H1 (cell line): ENCODE measurements at regions not wholly inside any gene's neighbourhood (a gene's known extent, or its start where the extent isn't known, plus 50 kb on each side); places are given as distances from the start of the nearest gene placed in this dataset.

Experiments
- CTCF ChIA-PET: fragments of 300-600 bp; sonication (Branson Sonifier 250); formaldehyde crosslinking; loops from one replicate; lab custom pipeline; 2021; ENCODE audit not compliant: partially characterized antibody; lab: Charles Lee
- POLR2A ChIA-PET: fragments of 300-600 bp; sonication (Branson Sonifier 250); formaldehyde crosslinking; loops from one replicate; lab custom pipeline; 2021; ENCODE audit warnings: inconsistent platforms; ENCODE audit not compliant: partially characterized antibody; lab: Charles Lee
- DNase-seq, 2 experiments: peaks; one replicate each; pipeline versions ENCODE4 v3.0.0 to v3.0.0-alpha.2; 2010 to 2022; ENCODE audit warnings: low spot score in 2 of 2, low read depth in 1 of 2, mixed read lengths in 1 of 2
- FAIRE-seq: peaks from 2 replicates; lab custom pipeline; 2011; peaks lifted over from hg19 to GRCh38; lab: Jason Lieb, UNC
- H2AFZ ChIP-seq: 2 replicates; pipeline ENCODE4 v1.8.1; 2012; ENCODE audit warnings: low read length, inconsistent platforms
- H2AK5ac ChIP-seq: 2 replicates; pipeline ENCODE4 v1.6.1; 2013; ENCODE audit warnings: low read depth, low read length
- H2BK120ac ChIP-seq: replicated peaks from 2 replicates; pipeline ENCODE3; 2013; ENCODE audit warnings: low read depth, low read length, inconsistent platforms
- H2BK12ac ChIP-seq: 2 replicates; pipeline ENCODE4 v1.6.1; 2013; ENCODE audit warnings: low read depth, low read length
- H2BK15ac ChIP-seq: 2 replicates; pipeline ENCODE4 v1.6.1; 2013; ENCODE audit warnings: low read length
- H2BK20ac ChIP-seq: 2 replicates; pipeline ENCODE4 v1.6.1; 2013; ENCODE audit warnings: low read length
- H2BK5ac ChIP-seq: 2 replicates; pipeline ENCODE4 v1.6.1; 2013; ENCODE audit warnings: low read depth, low read length
- H3K14ac ChIP-seq: 2 replicates; pipeline ENCODE4 v1.6.1; 2013; ENCODE audit warnings: inconsistent platforms; ENCODE audit not compliant: insufficient read length
- H3K18ac ChIP-seq: 2 replicates; pipeline ENCODE4 v1.6.1; 2013; ENCODE audit warnings: low read length; ENCODE audit errors: extremely low read depth
- H3K23ac ChIP-seq: 2 replicates; pipeline ENCODE4 v1.6.1; 2013; ENCODE audit warnings: inconsistent platforms; ENCODE audit not compliant: insufficient read length
- H3K23me2 ChIP-seq: 2 replicates; pipeline ENCODE4 v1.6.1; 2013; ENCODE audit warnings: low read depth, low read length
- H3K27ac ChIP-seq: 2 replicates; pipeline ENCODE4 v1.6.1; 2011; ENCODE audit warnings: low read depth, low read length, inconsistent platforms
- H3K27me3 ChIP-seq, 4 experiments: replicated peaks in 1 of 4; 1 replicate in 1 of 4; 2 replicates in 3 of 4; pipeline versions ENCODE4 v1.6.1 to v1.8.1; 2011 to 2013; ENCODE audit warnings: low read length in 3 of 4, mild to moderate bottlenecking in 3 of 4, inconsistent platforms in 2 of 4, mixed read lengths in 2 of 4, moderate library complexity in 1 of 4; ENCODE audit not compliant: control insufficient read depth in 3 of 4, insufficient read depth in 3 of 4; ENCODE audit errors: extremely low read depth in 1 of 4
- H3K36me3 ChIP-seq, 4 experiments: 2 replicates each; pipeline versions ENCODE4 v1.6.1 to v1.8.1; 2011 to 2013; ENCODE audit warnings: mild to moderate bottlenecking in 4 of 4, low read length in 3 of 4, moderate library complexity in 2 of 4, control low read depth in 1 of 4, inconsistent platforms in 1 of 4; ENCODE audit not compliant: insufficient read depth in 4 of 4, control insufficient read depth in 2 of 4
- H3K4ac ChIP-seq: replicated peaks from 2 replicates; pipeline ENCODE3; 2013; ENCODE audit warnings: low read length, low read depth, mixed read lengths, inconsistent platforms; ENCODE audit not compliant: insufficient read length
- H3K4me1 ChIP-seq, 4 experiments: replicated peaks in 1 of 4; 1 replicate in 1 of 4; 2 replicates in 3 of 4; pipeline versions ENCODE4 v1.6.1 to v1.8.1; 2011 to 2013; ENCODE audit warnings: low read length in 3 of 4, inconsistent platforms in 2 of 4, mixed read lengths in 1 of 4; ENCODE audit not compliant: insufficient read depth in 4 of 4, control insufficient read depth in 3 of 4
- H3K4me2 ChIP-seq, 2 experiments: 2 replicates each; pipeline versions ENCODE4 v1.6.1 to v1.8.1; 2011 to 2013; ENCODE audit warnings: low read depth in 2 of 2, low read length in 2 of 2, control low read depth in 1 of 2, inconsistent platforms in 1 of 2, mild to moderate bottlenecking in 1 of 2; ENCODE audit not compliant: insufficient read depth in 1 of 2
- H3K4me3 ChIP-seq, 4 experiments: fragments of 200-600, 300-600 bp in 1 of 4; sonication (generic), shearing (Covaris generic), sonication (Bioruptor Twin) in 1 of 4; 2 replicates each; pipeline versions ENCODE4 v1.5.1 to v1.8.1; 2011 to 2016; ENCODE audit warnings: low read length in 4 of 4, low read depth in 3 of 4, control low read depth in 2 of 4, inconsistent platforms in 2 of 4, mild to moderate bottlenecking in 2 of 4, mixed read lengths in 1 of 4, moderate library complexity in 1 of 4; ENCODE audit not compliant: insufficient read depth in 2 of 4; ENCODE audit errors: extremely low read depth in 1 of 4
- H3K56ac ChIP-seq: replicated peaks from 2 replicates; pipeline ENCODE3; 2013; ENCODE audit warnings: low read depth, mild to moderate bottlenecking, mixed read lengths, low read length, inconsistent platforms; ENCODE audit not compliant: insufficient read length
- H3K79me1 ChIP-seq: 2 replicates; pipeline ENCODE4 v1.6.1; 2013; ENCODE audit warnings: low read depth, low read length, control low read depth
- H3K79me2 ChIP-seq, 2 experiments: 2 replicates each; pipeline versions ENCODE4 v1.6.1 to v1.8.1; 2012 to 2013; ENCODE audit warnings: low read length in 2 of 2, mild to moderate bottlenecking in 2 of 2, inconsistent platforms in 1 of 2; ENCODE audit not compliant: insufficient read depth in 2 of 2, control insufficient read depth in 1 of 2
- H3K9ac ChIP-seq, 4 experiments: replicated peaks in 1 of 4; 1 replicate in 1 of 4; 2 replicates in 3 of 4; pipeline versions ENCODE4 v1.6.1 to v1.8.1; 2011 to 2013; ENCODE audit warnings: low read depth in 3 of 4, low read length in 3 of 4, control low read depth in 2 of 4, mild to moderate bottlenecking in 2 of 4, moderate library complexity in 2 of 4, inconsistent platforms in 1 of 4; ENCODE audit errors: extremely low read depth in 1 of 4
- H3K9me3 ChIP-seq, 2 experiments: 2 replicates each; pipeline versions ENCODE4 v1.6.1 to v1.8.1; 2012 to 2013; ENCODE audit warnings: mild to moderate bottlenecking in 2 of 2, moderate library complexity in 2 of 2, control low read depth in 1 of 2, inconsistent platforms in 1 of 2, low read depth in 1 of 2, low read length in 1 of 2, mixed read lengths in 1 of 2; ENCODE audit not compliant: insufficient read depth in 2 of 2
- H4K20me1 ChIP-seq, 2 experiments: replicated peaks in 1 of 2; 2 replicates each; pipeline versions ENCODE3 to v1.8.1; 2011 to 2013; ENCODE audit warnings: inconsistent platforms in 2 of 2, low read length in 2 of 2, mild to moderate bottlenecking in 1 of 2; ENCODE audit not compliant: insufficient read depth in 2 of 2, control insufficient read depth in 1 of 2
- H4K5ac ChIP-seq: 2 replicates; pipeline ENCODE4 v1.6.1; 2013; ENCODE audit warnings: low read length, low read depth, mixed read lengths, inconsistent platforms; ENCODE audit not compliant: insufficient read length
- H4K8ac ChIP-seq: 2 replicates; pipeline ENCODE4 v1.8.0; 2013; ENCODE audit warnings: mild to moderate bottlenecking, moderate library complexity, low read length, inconsistent platforms; ENCODE audit not compliant: insufficient read depth; ENCODE audit errors: extremely low read depth
- H4K91ac ChIP-seq: replicated peaks from 2 replicates; pipeline ENCODE3; 2013; ENCODE audit warnings: low read length, mixed read lengths, inconsistent platforms; ENCODE audit not compliant: insufficient read length
- JUN ChIP-seq: IDR thresholded peaks from 2 replicates; pipeline ENCODE4 v1.6.1; 2011; ENCODE audit warnings: low read depth, mild to moderate bottlenecking, improper control_type of control experiment, low read length
- RNF2 ChIP-seq: fragments of 200-900, 300-1000 bp; sonication (generic); IDR thresholded peaks from 2 replicates; pipeline ENCODE4 v1.7.1; 2016; ENCODE audit warnings: borderline replicate concordance, low read depth, mild to moderate bottlenecking, antibody characterized with exemption, low read length; ENCODE audit not compliant: poor library complexity, severe bottlenecking; ENCODE audit errors: missing control alignments
- SP2 ChIP-seq: IDR thresholded peaks from 2 replicates; pipeline ENCODE4 v1.6.1; 2012; ENCODE audit warnings: mild to moderate bottlenecking, low read length, inconsistent platforms
- TAF7 ChIP-seq: optimal IDR thresholded peaks from 2 replicates; pipeline ENCODE3; 2011; ENCODE audit warnings: low read depth, mild to moderate bottlenecking, inconsistent platforms, low read length, moderate library complexity, borderline replicate concordance
- WGBS, 2 experiments: shearing (Covaris generic) in 1 of 2; methylation state at CpG; one replicate each; pipeline versions ENCODE4 v1.1.6 to v1.1.7; 2013 to 2015; ENCODE audit warnings: low lambda C conversion rate in 2 of 2, mixed read lengths in 2 of 2, inconsistent platforms in 1 of 2, low coverage in 1 of 2, missing lambda C conversion rate in 1 of 2; ENCODE audit not compliant: insufficient replicate concordance in 2 of 2, insufficient coverage in 1 of 2, insufficient read length in 1 of 2; ENCODE audit errors: extremely low coverage in 1 of 2, missing lambda C conversion rate in 1 of 2; 5-methylcytosine and 5-hydroxymethylcytosine counted together
- TF ChIP-seq, protein P1 (sequence below): IDR thresholded peaks from 2 replicates; pipeline ENCODE4 v1.6.1; 2012; ENCODE audit warnings: low read length, inconsistent platforms

GRCh38 chr7:24402655-24403054 lies 118.7 kb downstream of the NPY start:
- POLR2A ChIA-PET: no interaction called here
- Histone ChIP-seq H3K36me3 (peaks cover 2 to 59% (median 25%) of the 10 kb centered on the region in 4 experiments; a peak in 5 of 8 replicates), H3K9me3 (no peaks in the 10 kb centered on the region), H3K56ac (peak overlapping the region; percentile 42), H3K14ac (no peak overlapping the region), H2BK12ac (no peak overlapping the region), H4K20me1 (peaks cover 4 to 8% of the 10 kb centered on the region in 2 experiments), H3K4ac (no peak overlapping the region), H4K5ac (peak overlapping the region; percentile 95), H3K27me3 (no peaks in the 10 kb centered on the region), H3K18ac (no peak overlapping the region), H3K4me3 (peak overlapping the region; percentile 3 to 66 (median 56)), H3K23me2 (peaks cover 3% of the 10 kb centered on the region; the same call in 1 of the 2 replicates), H4K91ac (no peak overlapping the region), H2AK5ac (no peak overlapping the region), H3K79me1 (0 out of 2 replicates have a peak, but pooled peaks cover 3% of the 10 kb centered on the region), H2AFZ (no peak overlapping the region), H3K4me2 (peak overlapping the region; percentile 51 to 77), H2BK120ac (no peak overlapping the region), H3K79me2 (peaks cover 5 to 48% of the 10 kb centered on the region in 2 experiments; a peak in 3 of 4 replicates), H2BK15ac (no peak overlapping the region), H3K9ac (0 out of 7 replicates have a peak overlapping the region, but pooled peaks of 1 of the 4 experiments have one; percentile 8), H3K27ac (no peak overlapping the region), H3K23ac (no peak overlapping the region), H2BK20ac (no peak overlapping the region), H3K4me1 (peaks cover 3 to 28% (median 21%) of the 10 kb centered on the region in 4 experiments; a peak in 6 of 7 replicates), H2BK5ac (no peak overlapping the region), H4K8ac (no peak overlapping the region)
- TF ChIP-seq TAF7: no peak
- TF ChIP-seq SP2: no peak
- no peak for TF ChIP-seq RNF2
- TF ChIP-seq, protein P1, sequence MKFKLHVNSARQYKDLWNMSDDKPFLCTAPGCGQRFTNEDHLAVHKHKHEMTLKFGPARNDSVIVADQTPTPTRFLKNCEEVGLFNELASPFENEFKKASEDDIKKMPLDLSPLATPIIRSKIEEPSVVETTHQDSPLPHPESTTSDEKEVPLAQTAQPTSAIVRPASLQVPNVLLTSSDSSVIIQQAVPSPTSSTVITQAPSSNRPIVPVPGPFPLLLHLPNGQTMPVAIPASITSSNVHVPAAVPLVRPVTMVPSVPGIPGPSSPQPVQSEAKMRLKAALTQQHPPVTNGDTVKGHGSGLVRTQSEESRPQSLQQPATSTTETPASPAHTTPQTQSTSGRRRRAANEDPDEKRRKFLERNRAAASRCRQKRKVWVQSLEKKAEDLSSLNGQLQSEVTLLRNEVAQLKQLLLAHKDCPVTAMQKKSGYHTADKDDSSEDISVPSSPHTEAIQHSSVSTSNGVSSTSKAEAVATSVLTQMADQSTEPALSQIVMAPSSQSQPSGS: no peak
- no peak for TF ChIP-seq JUN
- CTCF ChIA-PET: interaction anchor here (0.8 kb wide), 1 partner anchor 8 kb away, joined by 4 read pairs; no protein-coding TSS in a partner anchor
- FAIRE-seq (no peak), DNase-seq (no peak)
- 73% methylated on average over 4 of the region's 4 CpGs; no CpG with 5 or more reads in 1 of the 2 experiments for WGBS, 2 experiments
